IPS-18a (cell line): ENCODE measurements at regions not wholly inside any gene's neighbourhood (a gene's known extent, or its start where the extent isn't known, plus 50 kb on each side); places are given as distances from the start of the nearest gene placed in this dataset.

Experiments used
- H3K27ac ChIP-seq: one replicate; pipeline ENCODE4 v1.5.1; 2013; ENCODE audit warnings: low read length
- H3K27me3 ChIP-seq: one replicate; pipeline ENCODE4 v1.6.1; 2013; ENCODE audit warnings: mild to moderate bottlenecking, low read length; ENCODE audit not compliant: control insufficient read depth, insufficient read depth
- H3K36me3 ChIP-seq: one replicate; pipeline ENCODE4 v1.6.1; 2013; ENCODE audit warnings: low read depth, low read length; ENCODE audit not compliant: control insufficient read depth
- H3K4me1 ChIP-seq: one replicate; pipeline ENCODE4 v1.6.1; 2013; ENCODE audit warnings: low read depth, low read length; ENCODE audit not compliant: control insufficient read depth
- H3K4me3 ChIP-seq: one replicate; pipeline ENCODE4 v1.5.1; 2013; ENCODE audit warnings: low read length
- H3K9ac ChIP-seq: one replicate; pipeline ENCODE4 v1.6.1; 2013; ENCODE audit warnings: mild to moderate bottlenecking, low read length, moderate library complexity
- H3K9me3 ChIP-seq: one replicate; pipeline ENCODE4 v1.6.1; 2013; ENCODE audit warnings: low read depth, low read length; ENCODE audit not compliant: control insufficient read depth

GRCh38 chr5:9898319-9898718 is 268.2 kb upstream of the TAS2R1 start:
- H3K9me3 ChIP-seq, result no peaks in the 10 kb centered on the region
- H3K27me3 ChIP-seq, result no peaks in the 10 kb centered on the region
- no peak overlapping the region for H3K27ac ChIP-seq
- no peaks in the 10 kb centered on the region for H3K36me3 ChIP-seq
- H3K4me1 ChIP-seq, result peaks cover 6% of the 10 kb centered on the region
- H3K4me3 ChIP-seq, result no peak overlapping the region
- H3K9ac ChIP-seq, result no peak overlapping the region

- H3K9ac ChIP-seq, result no peak overlapping the region
- no peaks in the 10 kb centered on the region for H3K36me3 ChIP-seq
Observed at GRCh38 chr5:9895302-9895645, 265.1 kb upstream of the TAS2R1 start.

GRCh38 chr5:9894571-9895301 is 264.6 kb upstream of the TAS2R1 start:
- Histone ChIP-seq H3K4me1 (peaks cover 6% of the 10 kb centered on the region), H3K9me3 (no peaks in the 10 kb centered on the region), H3K4me3 (no peak overlapping the region), H3K36me3 (no peaks in the 10 kb centered on the region), H3K9ac (no peak overlapping the region), H3K27me3 (no peaks in the 10 kb centered on the region), H3K27ac (no peak overlapping the region)

More at GRCh38 chr5:9895302-9895645, 265.1 kb upstream of the TAS2R1 start:
- Histone ChIP-seq H3K27ac (no peak overlapping the region), H3K4me1 (peaks cover 6% of the 10 kb centered on the region), H3K27me3 (no peaks in the 10 kb centered on the region), H3K4me3 (no peak overlapping the region), H3K9me3 (no peaks in the 10 kb centered on the region)

- H3K9me3 ChIP-seq, result no peaks in the 10 kb centered on the region
- H3K9ac ChIP-seq, result no peak overlapping the region
- H3K4me1 ChIP-seq, result peaks cover 6% of the 10 kb centered on the region
- no peak overlapping the region for H3K4me3 ChIP-seq
- no peak overlapping the region for H3K27ac ChIP-seq
- H3K36me3 ChIP-seq, result no peaks in the 10 kb centered on the region
- no peaks in the 10 kb centered on the region for H3K27me3 ChIP-seq
Observed at GRCh38 chr5:9892696-9893095, 262.5 kb upstream of the TAS2R1 start.

GRCh38 chr5:9889511-9889910 is 259.4 kb upstream of the TAS2R1 start:
- Histone ChIP-seq H3K4me1 (no peaks in the 10 kb centered on the region), H3K36me3 (no peaks in the 10 kb centered on the region), H3K9me3 (no peaks in the 10 kb centered on the region), H3K9ac (no peak overlapping the region), H3K4me3 (no peak overlapping the region), H3K27ac (no peak overlapping the region), H3K27me3 (no peaks in the 10 kb centered on the region)

GRCh38 chr5:9888501-9888901 is 258.4 kb upstream of the TAS2R1 start:
- no peaks in the 10 kb centered on the region for H3K36me3 ChIP-seq
- H3K27ac ChIP-seq, result no peak overlapping the region
- H3K9ac ChIP-seq, result no peak overlapping the region

GRCh38 chr5:9885164-9885563 is 255.0 kb upstream of the TAS2R1 start:
- no peaks in the 10 kb centered on the region for H3K4me1 ChIP-seq
- no peak overlapping the region for H3K27ac ChIP-seq
- no peaks in the 10 kb centered on the region for H3K36me3 ChIP-seq
- no peaks in the 10 kb centered on the region for H3K27me3 ChIP-seq
- no peak overlapping the region for H3K4me3 ChIP-seq
- no peaks in the 10 kb centered on the region for H3K9me3 ChIP-seq
- H3K9ac ChIP-seq, result no peak overlapping the region

More at GRCh38 chr5:9888501-9888901, 258.4 kb upstream of the TAS2R1 start:
- H3K9me3 ChIP-seq, result no peaks in the 10 kb centered on the region
- no peak overlapping the region for H3K4me3 ChIP-seq
- H3K4me1 ChIP-seq, result no peaks in the 10 kb centered on the region
- H3K27me3 ChIP-seq, result no peaks in the 10 kb centered on the region

GRCh38 chr5:9878206-9878605 is 248.1 kb upstream of the TAS2R1 start:
- Histone ChIP-seq H3K9ac (no peak overlapping the region), H3K9me3 (no peaks in the 10 kb centered on the region), H3K27ac (no peak overlapping the region), H3K36me3 (no peaks in the 10 kb centered on the region), H3K27me3 (no peaks in the 10 kb centered on the region), H3K4me3 (no peak overlapping the region), H3K4me1 (no peaks in the 10 kb centered on the region)

GRCh38 chr5:9877488-9877887 is 247.3 kb upstream of the TAS2R1 start:
- Histone ChIP-seq H3K9ac (no peak overlapping the region), H3K27me3 (no peaks in the 10 kb centered on the region), H3K36me3 (no peaks in the 10 kb centered on the region), H3K9me3 (no peaks in the 10 kb centered on the region), H3K4me1 (no peaks in the 10 kb centered on the region), H3K4me3 (no peak overlapping the region), H3K27ac (no peak overlapping the region)

GRCh38 chr5:9876451-9876850 is 246.3 kb upstream of the TAS2R1 start:
- H3K27ac ChIP-seq, result no peak overlapping the region
- no peak overlapping the region for H3K9ac ChIP-seq
- H3K4me3 ChIP-seq, result no peak overlapping the region

GRCh38 chr5:9869616-9870288 is 239.6 kb upstream of the TAS2R1 start:
- H3K9ac ChIP-seq, result no peak overlapping the region
- H3K36me3 ChIP-seq, result no peaks in the 10 kb centered on the region
- no peak overlapping the region for H3K27ac ChIP-seq
- H3K27me3 ChIP-seq, result no peaks in the 10 kb centered on the region
- no peak overlapping the region for H3K4me3 ChIP-seq
- no peaks in the 10 kb centered on the region for H3K4me1 ChIP-seq
- H3K9me3 ChIP-seq, result peaks cover 14% of the 10 kb centered on the region

More at GRCh38 chr5:9876451-9876850, 246.3 kb upstream of the TAS2R1 start:
- no peaks in the 10 kb centered on the region for H3K4me1 ChIP-seq
- H3K36me3 ChIP-seq, result no peaks in the 10 kb centered on the region
- no peaks in the 10 kb centered on the region for H3K9me3 ChIP-seq
- H3K27me3 ChIP-seq, result no peaks in the 10 kb centered on the region

- Histone ChIP-seq H3K27ac (no peak overlapping the region), H3K4me1 (no peaks in the 10 kb centered on the region), H3K4me3 (no peak overlapping the region), H3K9me3 (peaks cover 14% of the 10 kb centered on the region), H3K9ac (no peak overlapping the region), H3K27me3 (no peaks in the 10 kb centered on the region), H3K36me3 (no peaks in the 10 kb centered on the region)
Observed at GRCh38 chr5:9865574-9865973, 235.4 kb upstream of the TAS2R1 start.
